Mesothelial cell of epicardium (in vitro differentiated cells): ENCODE measurements at regions not wholly inside any gene's neighbourhood (a gene's known extent, or its start where the extent isn't known, plus 50 kb on each side); places are given as distances from the start of the nearest gene placed in this dataset.
A peak's percentile ranks its signal among the peaks of the same experiment; 100 is the strongest.

Experiments used
- DNase-seq, 2 experiments: peaks; one replicate each; pipeline ENCODE4 v3.0.0; 2021; ENCODE audit warnings: low spot score in 2 of 2; ENCODE audit not compliant: unreplicated experiment in 2 of 2
- H3K27ac Mint-ChIP-seq: 2 replicates; pipeline ENCODE4 v1.8.0; 2021; ENCODE audit warnings: mixed read lengths
- H3K27me3 Mint-ChIP-seq: 2 replicates; pipeline ENCODE4 v1.8.0; 2021; ENCODE audit warnings: low read depth, mixed read lengths
- H3K36me3 Mint-ChIP-seq: 2 replicates; pipeline ENCODE4 v1.8.0; 2021; ENCODE audit warnings: mixed read lengths
- H3K4me1 Mint-ChIP-seq: 2 replicates; pipeline ENCODE4 v1.8.0; 2021; ENCODE audit warnings: mixed read lengths
- H3K4me3 Mint-ChIP-seq: 2 replicates; pipeline ENCODE4 v1.8.0; 2021; ENCODE audit warnings: mild to moderate bottlenecking, moderate library complexity, mixed read lengths
- H3K9me3 Mint-ChIP-seq: 2 replicates; pipeline ENCODE4 v1.8.0; 2021; ENCODE audit warnings: mixed read lengths
- TF ChIP-seq, protein P1 (sequence below): fragments of 200-600 bp; sonication (generic); IDR thresholded peaks from one replicate; pipeline ENCODE4 v1.5.0; 2021; ENCODE audit warnings: antibody characterized with exemption; ENCODE audit not compliant: unreplicated experiment

- no peaks in the 10 kb centered on the region for H3K36me3 Mint-ChIP-seq
- no peak overlapping the region for H3K27ac Mint-ChIP-seq
- H3K4me1 Mint-ChIP-seq, result peaks cover 8% of the 10 kb centered on the region
- no peaks in the 10 kb centered on the region for H3K27me3 Mint-ChIP-seq
- no peak overlapping the region for H3K4me3 Mint-ChIP-seq
- peaks cover 4% of the 10 kb centered on the region for H3K9me3 Mint-ChIP-seq
- DNase-seq, result peak; percentile 5 to 26
- TF ChIP-seq, protein P1, sequence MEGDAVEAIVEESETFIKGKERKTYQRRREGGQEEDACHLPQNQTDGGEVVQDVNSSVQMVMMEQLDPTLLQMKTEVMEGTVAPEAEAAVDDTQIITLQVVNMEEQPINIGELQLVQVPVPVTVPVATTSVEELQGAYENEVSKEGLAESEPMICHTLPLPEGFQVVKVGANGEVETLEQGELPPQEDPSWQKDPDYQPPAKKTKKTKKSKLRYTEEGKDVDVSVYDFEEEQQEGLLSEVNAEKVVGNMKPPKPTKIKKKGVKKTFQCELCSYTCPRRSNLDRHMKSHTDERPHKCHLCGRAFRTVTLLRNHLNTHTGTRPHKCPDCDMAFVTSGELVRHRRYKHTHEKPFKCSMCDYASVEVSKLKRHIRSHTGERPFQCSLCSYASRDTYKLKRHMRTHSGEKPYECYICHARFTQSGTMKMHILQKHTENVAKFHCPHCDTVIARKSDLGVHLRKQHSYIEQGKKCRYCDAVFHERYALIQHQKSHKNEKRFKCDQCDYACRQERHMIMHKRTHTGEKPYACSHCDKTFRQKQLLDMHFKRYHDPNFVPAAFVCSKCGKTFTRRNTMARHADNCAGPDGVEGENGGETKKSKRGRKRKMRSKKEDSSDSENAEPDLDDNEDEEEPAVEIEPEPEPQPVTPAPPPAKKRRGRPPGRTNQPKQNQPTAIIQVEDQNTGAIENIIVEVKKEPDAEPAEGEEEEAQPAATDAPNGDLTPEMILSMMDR, result no peak
Measured at GRCh38 chr2:128451084-128452023, 132.7 kb upstream of the HS6ST1 start.

DNA sequence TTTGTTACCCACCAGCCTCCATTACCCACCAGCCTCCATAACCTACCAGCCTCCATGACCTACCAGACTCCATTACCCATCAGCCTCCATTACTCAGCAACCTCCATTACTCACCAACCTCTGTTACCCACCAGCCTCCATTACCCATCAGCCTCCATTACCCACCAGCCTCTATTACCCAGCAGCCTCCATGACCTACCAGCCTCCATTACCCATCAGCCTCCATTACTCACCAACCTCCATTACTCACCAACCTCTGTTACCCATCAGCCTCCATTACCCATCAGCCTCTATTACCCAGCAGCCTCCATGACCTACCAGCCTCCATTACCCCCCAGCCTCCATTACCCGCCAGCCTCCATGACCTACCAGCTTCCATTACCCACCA lies 133.3 kb upstream of the HS6ST1 start:
- H3K27me3 Mint-ChIP-seq, result no peaks in the 10 kb centered on the region
- H3K4me1 Mint-ChIP-seq, result peaks cover 8% of the 10 kb centered on the region
- no peaks in the 10 kb centered on the region for H3K36me3 Mint-ChIP-seq
- peaks cover 4% of the 10 kb centered on the region for H3K9me3 Mint-ChIP-seq
- TF ChIP-seq, protein P1, result no peak
- H3K4me3 Mint-ChIP-seq, result no peak overlapping the region
- H3K27ac Mint-ChIP-seq, result no peak overlapping the region
- DNase-seq, result no peak

DNA sequence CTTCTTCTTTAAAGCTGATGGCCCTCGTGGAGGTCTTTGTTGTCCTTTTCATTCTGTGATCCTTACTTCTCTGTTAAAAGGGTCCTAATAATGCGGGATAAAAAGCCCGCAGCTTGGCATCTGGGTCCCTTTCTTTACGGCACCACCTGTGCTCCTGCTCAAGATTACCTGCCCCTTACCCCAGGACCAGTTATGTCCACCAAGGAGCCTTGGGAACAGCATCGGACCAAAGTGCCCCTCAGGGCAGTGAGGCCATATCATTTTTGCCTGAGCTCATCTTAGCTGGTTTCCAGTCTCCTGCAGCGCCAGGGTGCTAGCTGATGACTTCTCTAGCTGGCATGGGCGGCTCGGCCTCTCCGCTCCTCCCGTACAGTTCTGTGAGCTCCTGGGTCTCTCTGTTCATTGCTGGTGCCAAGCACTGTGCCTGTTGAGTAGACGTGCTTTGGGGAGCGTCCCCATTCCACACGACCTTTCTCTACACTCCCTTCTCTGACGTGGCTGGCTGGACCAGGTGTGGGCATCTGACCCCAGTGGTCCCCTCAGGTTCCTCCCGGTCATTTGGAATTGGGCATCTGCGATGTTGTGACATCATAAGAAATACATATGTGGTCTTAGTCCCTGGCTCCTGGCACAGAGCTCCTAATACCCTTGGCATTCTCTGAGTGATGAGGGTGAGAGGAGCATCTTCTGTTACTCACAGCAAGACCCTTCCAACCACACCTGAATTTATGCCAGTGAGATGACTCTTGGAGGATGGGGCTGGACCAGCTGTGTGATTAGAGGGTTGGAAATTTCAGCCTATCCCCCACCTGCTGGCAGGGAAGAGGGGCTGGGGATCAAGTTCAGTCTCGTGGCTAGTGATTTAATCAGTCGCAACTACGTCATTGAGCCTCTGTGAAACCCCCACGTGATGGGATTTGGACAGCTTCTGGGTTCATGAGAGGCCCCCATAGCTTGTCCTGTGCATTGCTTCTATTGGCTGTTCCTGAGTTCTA lies 134.2 kb upstream of the HS6ST1 start:
- DNase-seq, result peak; percentile 6 to 14
- H3K4me3 Mint-ChIP-seq, result no peak overlapping the region
- H3K36me3 Mint-ChIP-seq, result no peaks in the 10 kb centered on the region
- no peak overlapping the region for H3K27ac Mint-ChIP-seq
- peaks cover 4% of the 10 kb centered on the region for H3K9me3 Mint-ChIP-seq
- H3K27me3 Mint-ChIP-seq, result no peaks in the 10 kb centered on the region
- peaks cover 11% of the 10 kb centered on the region for H3K4me1 Mint-ChIP-seq
- TF ChIP-seq, protein P1, result no peak

GRCh38 chr2:128454980-128455720 lies 136.5 kb upstream of the HS6ST1 start:
- Mint-ChIP-seq H3K27ac (no peak overlapping the region), H3K36me3 (no peaks in the 10 kb centered on the region), H3K27me3 (no peaks in the 10 kb centered on the region), H3K4me3 (no peak overlapping the region), H3K9me3 (peaks cover 4% of the 10 kb centered on the region), H3K4me1 (peaks cover 32% of the 10 kb centered on the region)
- DNase-seq, result peak in 1 of 2 experiments; percentile 25
- TF ChIP-seq, protein P1, result no peak

DNA sequence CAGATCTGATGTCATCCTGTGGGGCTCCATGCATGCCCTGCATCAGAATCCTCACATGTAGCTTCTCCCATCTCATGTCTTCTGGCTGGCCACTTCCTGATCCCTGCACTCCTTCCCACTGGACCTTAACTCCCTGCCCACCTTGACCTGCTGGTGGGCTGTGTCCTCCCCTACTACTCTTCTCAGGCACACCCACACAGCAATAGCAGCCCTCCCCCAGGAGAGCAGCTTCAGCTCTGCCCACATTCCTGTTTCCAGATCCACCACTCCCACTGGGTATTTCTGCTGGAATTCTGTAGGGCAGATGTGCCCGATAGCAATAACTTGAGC lies 137.0 kb upstream of the HS6ST1 start:
- H3K27ac Mint-ChIP-seq, result no peak overlapping the region
- no peak overlapping the region for H3K4me3 Mint-ChIP-seq
- H3K4me1 Mint-ChIP-seq, result peaks cover 34% of the 10 kb centered on the region
- H3K36me3 Mint-ChIP-seq, result peaks cover 1% of the 10 kb centered on the region
- H3K27me3 Mint-ChIP-seq, result no peaks in the 10 kb centered on the region
- peaks cover 8% of the 10 kb centered on the region for H3K9me3 Mint-ChIP-seq
- TF ChIP-seq, protein P1, result no peak
- peak in 1 of 2 experiments; percentile 27 for DNase-seq
